Esophagus muscularis mucosa (tissue), 4 donors: ENCODE measurements at regions not wholly inside any gene's neighbourhood (a gene's known extent, or its start where the extent isn't known, plus 50 kb on each side); places are given as distances from the start of the nearest gene placed in this dataset.

ENCODE experiments used
- DNase-seq: peaks from one replicate; pipeline ENCODE4 v3.0.0-alpha.2; 2017; ENCODE audit errors: extremely low spot score
- H3K27ac ChIP-seq, 4 donors: fragments of 200-600 bp; sonication (generic); replicated peaks in 1 of 4; 1 replicate in 3 of 4; 2 replicates in 1 of 4; pipeline ENCODE4 v1.5.1; 2016 to 2019; ENCODE audit warnings: mild to moderate bottlenecking in 1 of 4
- H3K27me3 ChIP-seq, 4 donors: fragments of 200-600 bp; sonication (generic); one replicate each; pipeline versions ENCODE4 v1.5.1 to v1.6.0; 2016 to 2019
- H3K36me3 ChIP-seq, 4 donors: fragments of 200-600 bp; sonication (generic); one replicate each; pipeline ENCODE4 v1.5.1; 2016 to 2019
- H3K4me1 ChIP-seq, 4 donors: fragments of 200-600 bp; sonication (generic); one replicate each; pipeline ENCODE4 v1.5.1; 2016 to 2019
- H3K4me3 ChIP-seq, 4 donors: fragments of 200-600 bp; sonication (generic); 1 replicate in 2 of 4; 2 replicates in 2 of 4; pipeline ENCODE4 v1.5.1; 2016 to 2019; ENCODE audit warnings: mild to moderate bottlenecking in 4 of 4, moderate library complexity in 1 of 4
- H3K9me3 ChIP-seq, 4 donors: fragments of 200-600 bp; sonication (generic); 1 replicate in 3 of 4; 2 replicates in 1 of 4; pipeline ENCODE4 v1.5.1; 2016 to 2019
- EP300 ChIP-seq: sonication (generic); formaldehyde crosslinking; IDR thresholded peaks from one replicate; pipeline ENCODE4 v1.6.1; 2017; ENCODE audit warnings: antibody characterized with exemption
- POLR2A ChIP-seq: fragments of 450-650 bp; IDR thresholded peaks from one replicate; pipeline ENCODE4 v1.6.1; 2017; ENCODE audit warnings: antibody characterized with exemption, moderate library complexity, mild to moderate bottlenecking, low read depth
- POLR2AphosphoS5 ChIP-seq, 2 donors: sonication (generic); formaldehyde crosslinking; IDR thresholded peaks; one replicate each; pipeline ENCODE4 v1.6.1; 2017; ENCODE audit warnings: antibody characterized with exemption in 2 of 2
- WGBS: methylation state at CpG from one replicate; pipeline ENCODE4 v1.1.5; 2018; 5-methylcytosine and 5-hydroxymethylcytosine counted together
- intact Hi-C: fragments of 100-400 bp; cut with DNase I; formaldehyde crosslinking; loops from one replicate; pipeline ENCODE4 v1.15.1; 2023
- TF ChIP-seq, protein P1 (sequence below), 3 experiments: fragments of 200-600 bp in 2 of 3; fragments of 450-650 bp in 1 of 3; sonication (generic) in 2 of 3; IDR thresholded peaks; one replicate each; pipeline ENCODE4 v1.5.1; 2017 to 2019; ENCODE audit warnings: antibody characterized with exemption in 3 of 3, mild to moderate bottlenecking in 2 of 3, moderate library complexity in 1 of 3

GRCh38 chr4:147355847-147356246 lies 125.0 kb upstream of the EDNRA start:
- Histone ChIP-seq H3K9me3 (no peaks in the 10 kb centered on the region), H3K27ac (no peak overlapping the region), H3K27me3 (no peaks in the 10 kb centered on the region), H3K36me3 (no peaks in the 10 kb centered on the region), H3K4me3 (no peak overlapping the region), H3K4me1 (peaks cover 0 to 2% (median under 1%) of the 10 kb centered on the region in 4 donors)
- intact Hi-C loops, result no loop called here
- 89% methylated on average over 1 of the region's 1 CpG for WGBS
- TF ChIP-seq POLR2A (no peak), POLR2AphosphoS5 (IDR thresholded peaks at IDR 0.05) (no peak), EP300 (no peak)
- TF ChIP-seq, protein P1, sequence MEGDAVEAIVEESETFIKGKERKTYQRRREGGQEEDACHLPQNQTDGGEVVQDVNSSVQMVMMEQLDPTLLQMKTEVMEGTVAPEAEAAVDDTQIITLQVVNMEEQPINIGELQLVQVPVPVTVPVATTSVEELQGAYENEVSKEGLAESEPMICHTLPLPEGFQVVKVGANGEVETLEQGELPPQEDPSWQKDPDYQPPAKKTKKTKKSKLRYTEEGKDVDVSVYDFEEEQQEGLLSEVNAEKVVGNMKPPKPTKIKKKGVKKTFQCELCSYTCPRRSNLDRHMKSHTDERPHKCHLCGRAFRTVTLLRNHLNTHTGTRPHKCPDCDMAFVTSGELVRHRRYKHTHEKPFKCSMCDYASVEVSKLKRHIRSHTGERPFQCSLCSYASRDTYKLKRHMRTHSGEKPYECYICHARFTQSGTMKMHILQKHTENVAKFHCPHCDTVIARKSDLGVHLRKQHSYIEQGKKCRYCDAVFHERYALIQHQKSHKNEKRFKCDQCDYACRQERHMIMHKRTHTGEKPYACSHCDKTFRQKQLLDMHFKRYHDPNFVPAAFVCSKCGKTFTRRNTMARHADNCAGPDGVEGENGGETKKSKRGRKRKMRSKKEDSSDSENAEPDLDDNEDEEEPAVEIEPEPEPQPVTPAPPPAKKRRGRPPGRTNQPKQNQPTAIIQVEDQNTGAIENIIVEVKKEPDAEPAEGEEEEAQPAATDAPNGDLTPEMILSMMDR (IDR thresholded peaks at IDR 0.05), result no peak
- DNase-seq, result no peak

- no peak overlapping the region for H3K4me3 ChIP-seq
- WGBS, result 71% methylated on average over 3 of the region's 3 CpGs
- intact Hi-C loops, result no loop called here
- TF ChIP-seq, protein P1 (IDR thresholded peaks at IDR 0.05), result no peak
- TF ChIP-seq POLR2A, result no peak
- TF ChIP-seq EP300, result no peak
- TF ChIP-seq POLR2AphosphoS5 (IDR thresholded peaks at IDR 0.05), result no peak
- H3K9me3 ChIP-seq, result no peaks in the 10 kb centered on the region
- H3K27ac ChIP-seq, result no peak overlapping the region
- H3K27me3 ChIP-seq, result no peaks in the 10 kb centered on the region
- H3K4me1 ChIP-seq, result peaks cover 6 to 32% (median 10%) of the 10 kb centered on the region in 4 donors
- DNase-seq, result no peak
- no peaks in the 10 kb centered on the region for H3K36me3 ChIP-seq
Measured at GRCh38 chr4:147360301-147360700, 120.6 kb upstream of the EDNRA start.

DNA sequence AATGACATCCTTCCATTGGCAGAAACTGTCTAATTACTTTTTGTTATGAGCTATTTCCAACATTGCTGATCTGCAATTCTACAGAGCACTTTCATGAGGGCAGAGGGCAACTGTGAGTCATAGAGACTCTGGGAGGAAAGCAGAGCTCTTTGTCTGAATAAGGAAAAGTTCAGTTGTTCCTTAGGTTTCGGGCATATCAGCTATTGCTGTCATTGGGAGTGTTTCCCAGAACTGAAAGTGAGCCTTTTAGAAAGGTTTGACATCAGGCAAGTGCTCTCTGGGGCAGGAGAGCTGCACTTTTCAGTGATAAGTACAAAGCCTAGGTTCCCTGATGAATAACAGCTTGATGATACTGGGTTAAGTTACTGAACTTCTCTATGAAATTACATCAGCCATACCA lies 119.2 kb upstream of the EDNRA start:
- Histone ChIP-seq H3K27ac (peak overlapping the region; percentile 5 to 55 (median 47)), H3K9me3 (no peaks in the 10 kb centered on the region), H3K27me3 (no peaks in the 10 kb centered on the region), H3K36me3 (no peaks in the 10 kb centered on the region), H3K4me3 (no peak overlapping the region), H3K4me1 (peaks cover 6 to 32% (median 10%) of the 10 kb centered on the region in 4 donors)
- WGBS, result 47% methylated on average over 1 of the region's 1 CpG
- intact Hi-C loops, result no loop called here
- DNase-seq, result no peak
- TF ChIP-seq POLR2A, result no peak
- peak in 1 of 2 donors; percentile 21 for TF ChIP-seq POLR2AphosphoS5 (IDR thresholded peaks at IDR 0.05)

DNA sequence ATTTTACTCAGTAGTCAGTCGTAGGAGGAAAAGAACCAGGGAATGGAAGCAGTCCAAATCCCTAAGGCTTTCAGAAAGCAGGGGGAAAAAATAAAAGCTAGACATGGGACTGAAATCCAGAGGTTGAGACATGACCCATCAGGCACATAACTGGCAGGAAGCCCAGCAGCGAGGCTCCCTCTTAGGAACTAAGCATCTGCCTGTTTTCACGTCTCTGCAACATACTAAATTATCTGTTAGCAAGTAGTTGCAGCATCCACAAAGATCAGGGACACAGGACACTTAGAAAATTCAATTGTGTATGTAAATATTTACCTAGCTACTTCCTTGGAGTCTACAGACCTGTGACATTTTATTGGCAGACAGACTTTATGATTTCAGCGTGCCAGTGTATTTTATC lies 118.0 kb upstream of the EDNRA start:
- Histone ChIP-seq H3K4me3 (no peak overlapping the region), H3K27ac (peak overlapping the region; percentile 5 to 55 (median 47)), H3K4me1 (peaks cover 6 to 32% (median 10%) of the 10 kb centered on the region in 4 donors), H3K36me3 (no peaks in the 10 kb centered on the region), H3K27me3 (no peaks in the 10 kb centered on the region), H3K9me3 (no peaks in the 10 kb centered on the region)
- 35% methylated on average over 4 of the region's 4 CpGs for WGBS
- TF ChIP-seq POLR2A (no peak), EP300 (no peak), POLR2AphosphoS5 (IDR thresholded peaks at IDR 0.05) (no peak)
- TF ChIP-seq, protein P1 (IDR thresholded peaks at IDR 0.05), result no peak
- DNase-seq, result no peak
- intact Hi-C loops, result no loop called here

GRCh38 chr4:147363514-147363913 lies 117.4 kb upstream of the EDNRA start:
- intact Hi-C loops, result no loop called here
- no peak for DNase-seq
- TF ChIP-seq POLR2A (no peak), POLR2AphosphoS5 (IDR thresholded peaks at IDR 0.05) (no peak), EP300 (no peak)
- TF ChIP-seq, protein P1 (IDR thresholded peaks at IDR 0.05), result no peak
- Histone ChIP-seq H3K36me3 (no peaks in the 10 kb centered on the region), H3K4me1 (peaks cover 6 to 32% (median 10%) of the 10 kb centered on the region in 4 donors), H3K4me3 (no peak overlapping the region), H3K27ac (no peak overlapping the region), H3K9me3 (no peaks in the 10 kb centered on the region), H3K27me3 (no peaks in the 10 kb centered on the region)
- WGBS, result 94% methylated on average over 2 of the region's 2 CpGs
